CD1c-positive myeloid dendritic cell (primary cell): ENCODE measurements at regions not wholly inside any gene's neighbourhood (a gene's known extent, or its start where the extent isn't known, plus 50 kb on each side); places are given as distances from the start of the nearest gene placed in this dataset.

Source experiments
- DNase-seq: peaks from one replicate; pipeline ENCODE4 v3.0.0-alpha.2; 2016; ENCODE audit errors: extremely low spot score

GRCh38 chr1:213374369-213374768, 323.3 kb downstream of the RPS6KC1 start:
- DNase-seq = peak; percentile 54

GRCh38 chr1:213375002-213375401, 324.0 kb downstream of the RPS6KC1 start:
- DNase-seq = no peak

GRCh38 chr1:213376862-213377372, 325.9 kb downstream of the RPS6KC1 start:
- no peak for DNase-seq

- DNase-seq = no peak
Measured at GRCh38 chr1:213380865-213381264, 329.8 kb downstream of the RPS6KC1 start.

GRCh38 chr1:213381572-213382084, 330.6 kb downstream of the RPS6KC1 start:
- no peak for DNase-seq

- no peak for DNase-seq
Measured at GRCh38 chr1:213383465-213383864, 332.4 kb downstream of the RPS6KC1 start.

- no peak for DNase-seq
Measured at GRCh38 chr1:213385201-213385600, 334.2 kb downstream of the RPS6KC1 start.

- DNase-seq = no peak
Measured at GRCh38 chr1:213385806-213386324, 334.8 kb downstream of the RPS6KC1 start.

- DNase-seq = no peak
Measured at GRCh38 chr1:213387380-213388015, 336.5 kb downstream of the RPS6KC1 start.

- DNase-seq = no peak
Measured at GRCh38 chr1:213388199-213388598, 337.2 kb downstream of the RPS6KC1 start.

GRCh38 chr1:213389061-213389581, 338.1 kb downstream of the RPS6KC1 start:
- no peak for DNase-seq

GRCh38 chr1:213391445-213391844, 340.4 kb downstream of the RPS6KC1 start:
- DNase-seq = no peak

- DNase-seq = no peak
Measured at GRCh38 chr1:213393860-213394259, 342.8 kb downstream of the RPS6KC1 start.

GRCh38 chr1:213394837-213395236, 343.8 kb downstream of the RPS6KC1 start:
- DNase-seq = no peak

- DNase-seq = no peak
Measured at GRCh38 chr1:213397638-213398037, 346.6 kb downstream of the RPS6KC1 start.

GRCh38 chr1:213399695-213400094, 348.7 kb downstream of the RPS6KC1 start:
- DNase-seq = no peak

- no peak for DNase-seq
Measured at GRCh38 chr1:213409208-213409631, 358.2 kb downstream of the RPS6KC1 start.

- DNase-seq = no peak
Measured at GRCh38 chr1:213409971-213410370, 358.9 kb downstream of the RPS6KC1 start.

- no peak for DNase-seq
Measured at GRCh38 chr1:213414346-213414745, 363.3 kb downstream of the RPS6KC1 start.

GRCh38 chr1:213414911-213415310, 363.9 kb downstream of the RPS6KC1 start:
- no peak for DNase-seq

GRCh38 chr1:213415691-213416380, 364.8 kb downstream of the RPS6KC1 start:
- DNase-seq = no peak

- no peak for DNase-seq
Measured at GRCh38 chr1:213416461-213417224, 365.6 kb downstream of the RPS6KC1 start.
